SH-SY5Y (cell line): ENCODE measurements at regions not wholly inside any gene's neighbourhood (a gene's known extent, or its start where the extent isn't known, plus 50 kb on each side); places are given as distances from the start of the nearest gene placed in this dataset.

Experiments
- GATA2 ChIP-seq: IDR thresholded peaks from 2 replicates; pipeline ENCODE4 v1.6.1; 2011; ENCODE audit warnings: mild to moderate bottlenecking, low read depth, low read length
- GATA3 ChIP-seq: IDR thresholded peaks from 2 replicates; pipeline ENCODE4 v1.6.1; 2011; ENCODE audit warnings: low read depth, mild to moderate bottlenecking, low read length, moderate library complexity

DNA sequence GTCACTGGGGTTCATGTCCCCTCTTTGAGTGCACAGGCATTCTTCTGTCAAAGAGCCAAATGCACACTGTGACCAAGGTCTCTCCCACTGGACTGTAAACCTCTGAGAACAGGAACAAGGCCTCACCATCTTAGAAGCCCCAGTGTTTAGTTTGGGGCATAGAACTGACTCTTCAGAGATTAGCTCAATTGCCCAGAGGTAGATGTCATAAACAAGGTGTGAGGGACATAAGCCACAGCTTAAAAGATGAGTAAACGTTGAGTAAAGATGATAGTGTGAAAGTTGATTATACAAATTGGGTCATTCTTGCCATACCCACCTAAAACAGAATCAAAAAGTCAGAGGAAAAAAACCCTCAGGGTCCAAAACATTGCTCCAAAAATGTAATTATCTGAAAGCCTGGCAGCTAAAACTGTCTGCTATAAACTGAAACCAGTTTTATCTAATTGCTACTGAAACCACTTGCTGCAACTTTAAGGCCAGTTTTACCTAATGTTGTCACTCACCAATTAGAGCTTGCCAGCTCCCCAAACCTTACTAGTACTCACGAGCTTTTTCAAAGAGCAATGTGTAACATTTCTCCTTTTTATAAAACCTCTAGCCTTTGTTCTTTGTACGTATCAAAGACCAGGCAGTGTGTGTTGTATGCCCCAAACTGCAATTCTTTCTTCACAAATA lies 415.2 kb downstream of the RAP2B start:
- TF ChIP-seq GATA3 (no peak), GATA2 (no peak)
